ENCODE measurements at regions not wholly inside any gene's neighbourhood (a gene's known extent, or its start where the extent isn't known, plus 50 kb on each side); places are given as distances from the start of the nearest gene placed in this dataset.

GRCh38 chr22:34897126-34897525 is 168.8 kb upstream of the ISX start:
- TF ChIP-seq CTCF (IDR thresholded peaks at IDR 0.05) = no peak

GRCh38 chr22:34902335-34902734 is 163.6 kb upstream of the ISX start:
- TF ChIP-seq CTCF (IDR thresholded peaks at IDR 0.05) = no peak

- no peak for TF ChIP-seq CTCF (IDR thresholded peaks at IDR 0.05)
Observed at GRCh38 chr22:34903416-34903815, 162.5 kb upstream of the ISX start.

- TF ChIP-seq CTCF (IDR thresholded peaks at IDR 0.05) = no peak
Observed at GRCh38 chr22:34904486-34904885, 161.5 kb upstream of the ISX start.

- no peak for TF ChIP-seq CTCF (IDR thresholded peaks at IDR 0.05)
Observed at GRCh38 chr22:34913826-34914225, 152.1 kb upstream of the ISX start.

- TF ChIP-seq CTCF (IDR thresholded peaks at IDR 0.05) = no peak
Observed at GRCh38 chr22:34914846-34915245, 151.1 kb upstream of the ISX start.

- no peak for TF ChIP-seq CTCF (IDR thresholded peaks at IDR 0.05)
Observed at GRCh38 chr22:34917239-34917638, 148.7 kb upstream of the ISX start.

- TF ChIP-seq CTCF (IDR thresholded peaks at IDR 0.05) = no peak
Observed at GRCh38 chr22:34931026-34931425, 134.9 kb upstream of the ISX start.

Measured in LNCAP (cell line).